Keratinocyte (primary cell): ENCODE measurements at regions not wholly inside any gene's neighbourhood (a gene's known extent, or its start where the extent isn't known, plus 50 kb on each side); places are given as distances from the start of the nearest gene placed in this dataset.

Experiments
- DNase-seq: peaks from one replicate; pipeline ENCODE4 v3.0.0-alpha.2; 2011; ENCODE audit warnings: low read depth, missing footprints, low spot score
- FAIRE-seq: peaks from 2 replicates; lab custom pipeline; 2011; peaks lifted over from hg19 to GRCh38; lab: Jason Lieb, UNC
- H2AFZ ChIP-seq: 2 replicates; pipeline ENCODE4 v1.6.0; 2012; ENCODE audit warnings: low read length, control low read depth, inconsistent platforms; ENCODE audit not compliant: control insufficient read depth
- H3K27ac ChIP-seq: 2 replicates; pipeline ENCODE4 v1.5.1; 2011; ENCODE audit warnings: low read length; ENCODE audit not compliant: control insufficient read depth, insufficient read depth
- H3K27me3 ChIP-seq: 3 replicates; pipeline ENCODE4 v1.6.0; 2011; ENCODE audit warnings: low read length; ENCODE audit not compliant: control insufficient read depth, insufficient read depth; ENCODE audit errors: extremely low read depth
- H3K36me3 ChIP-seq, 2 experiments: 2 replicates in 1 of 2; 3 replicates in 1 of 2; pipeline ENCODE4 v1.5.1; 2011; ENCODE audit warnings: low read length in 2 of 2, mild to moderate bottlenecking in 1 of 2; ENCODE audit not compliant: control insufficient read depth in 2 of 2, insufficient read depth in 2 of 2; ENCODE audit errors: extremely low read depth in 1 of 2
- H3K4me1 ChIP-seq: 3 replicates; pipeline ENCODE4 v1.5.1; 2011; ENCODE audit warnings: low read length; ENCODE audit not compliant: control insufficient read depth, insufficient read depth; ENCODE audit errors: extremely low read depth
- H3K4me2 ChIP-seq: 3 replicates; pipeline ENCODE4 v1.6.0; 2011; ENCODE audit warnings: low read depth, low read length; ENCODE audit not compliant: control insufficient read depth, insufficient read depth; ENCODE audit errors: extremely low read depth
- H3K4me3 ChIP-seq, 3 experiments: fragments of 200-600 bp in 1 of 3; sonication (generic) in 1 of 3; 2 replicates in 2 of 3; 3 replicates in 1 of 3; pipeline ENCODE4 v1.5.1; 2011 to 2016; ENCODE audit warnings: low read length in 3 of 3, mild to moderate bottlenecking in 3 of 3, control low read depth in 2 of 3, inconsistent platforms in 1 of 3, low read depth in 1 of 3, mixed read lengths in 1 of 3, mixed run types in 1 of 3, moderate library complexity in 1 of 3; ENCODE audit not compliant: control insufficient read depth in 2 of 3, insufficient read depth in 2 of 3; ENCODE audit errors: extremely low read depth in 1 of 3
- H3K79me2 ChIP-seq: 2 replicates; pipeline ENCODE4 v1.6.0; 2012; ENCODE audit warnings: low read length; ENCODE audit not compliant: control insufficient read depth, insufficient read depth
- H3K9ac ChIP-seq: 3 replicates; pipeline ENCODE4 v1.6.0; 2011; ENCODE audit warnings: low read length; ENCODE audit not compliant: control insufficient read depth, insufficient read depth; ENCODE audit errors: extremely low read depth
- H3K9me1 ChIP-seq: 3 replicates; pipeline ENCODE4 v1.6.0; 2011; ENCODE audit warnings: low read length; ENCODE audit not compliant: control insufficient read depth, insufficient read depth; ENCODE audit errors: extremely low read depth
- H3K9me3 ChIP-seq: 2 replicates; pipeline ENCODE4 v1.5.1; 2012; ENCODE audit warnings: low read depth, low read length; ENCODE audit not compliant: control insufficient read depth
- H4K20me1 ChIP-seq: 3 replicates; pipeline ENCODE4 v1.6.0; 2011; ENCODE audit warnings: low read length; ENCODE audit not compliant: control insufficient read depth, insufficient read depth; ENCODE audit errors: extremely low read depth
- CTCF ChIP-seq, 3 experiments: IDR thresholded peaks in 1 of 3; conservative IDR thresholded peaks in 1 of 3; optimal IDR thresholded peaks in 1 of 3; 2 replicates in 2 of 3; 3 replicates in 1 of 3; pipeline versions ENCODE3 to v1.5.1; 2011; ENCODE audit warnings: low read length in 3 of 3, mild to moderate bottlenecking in 3 of 3, moderate library complexity in 2 of 3, control low read depth in 1 of 3, inconsistent platforms in 1 of 3; ENCODE audit not compliant: insufficient read depth in 2 of 3; ENCODE audit errors: extremely low read depth in 1 of 3
- EZH2 ChIP-seq: IDR thresholded peaks from one replicate; pipeline ENCODE4 v1.6.1; 2012; ENCODE audit warnings: inconsistent platforms, mild to moderate bottlenecking, low read length, moderate library complexity
- dilution Hi-C: fragments of 300-500 bp; cut with MboI; formaldehyde crosslinking; loops from one replicate; pipeline ENCODE4 v1.7.0; 2020; ENCODE audit warnings: low sequenced_read_pairs; ENCODE audit not compliant: extremely low pct_ligation_motif_present

GRCh38 chrX:150258176-150258425 is 105.0 kb upstream of the MAMLD1 start:
- Histone ChIP-seq H4K20me1 (no peaks in the 10 kb centered on the region), H3K27ac (no peak overlapping the region), H3K4me1 (no peaks in the 10 kb centered on the region), H3K36me3 (no peaks in the 10 kb centered on the region), H3K4me3 (no peak overlapping the region), H3K79me2 (no peaks in the 10 kb centered on the region), H3K9me3 (no peaks in the 10 kb centered on the region), H3K27me3 (no peaks in the 10 kb centered on the region), H3K9me1 (no peaks in the 10 kb centered on the region), H3K9ac (no peak overlapping the region), H2AFZ (no peak overlapping the region), H3K4me2 (no peak overlapping the region)
- dilution Hi-C loops = no loop called here
- DNase-seq (no peak), FAIRE-seq (no peak)
- TF ChIP-seq EZH2 (no peak), CTCF (optimal IDR thresholded peaks at IDR 0.05 in 1 of 3, IDR thresholded peaks at IDR 0.05 in 1 of 3, conservative IDR thresholded peaks at IDR 0.05 in 1 of 3; ENCODE audit: extremely low read depth in 1 of 3, insufficient read depth in 2 of 3, low read length in 3 of 3) (no peak)

DNA sequence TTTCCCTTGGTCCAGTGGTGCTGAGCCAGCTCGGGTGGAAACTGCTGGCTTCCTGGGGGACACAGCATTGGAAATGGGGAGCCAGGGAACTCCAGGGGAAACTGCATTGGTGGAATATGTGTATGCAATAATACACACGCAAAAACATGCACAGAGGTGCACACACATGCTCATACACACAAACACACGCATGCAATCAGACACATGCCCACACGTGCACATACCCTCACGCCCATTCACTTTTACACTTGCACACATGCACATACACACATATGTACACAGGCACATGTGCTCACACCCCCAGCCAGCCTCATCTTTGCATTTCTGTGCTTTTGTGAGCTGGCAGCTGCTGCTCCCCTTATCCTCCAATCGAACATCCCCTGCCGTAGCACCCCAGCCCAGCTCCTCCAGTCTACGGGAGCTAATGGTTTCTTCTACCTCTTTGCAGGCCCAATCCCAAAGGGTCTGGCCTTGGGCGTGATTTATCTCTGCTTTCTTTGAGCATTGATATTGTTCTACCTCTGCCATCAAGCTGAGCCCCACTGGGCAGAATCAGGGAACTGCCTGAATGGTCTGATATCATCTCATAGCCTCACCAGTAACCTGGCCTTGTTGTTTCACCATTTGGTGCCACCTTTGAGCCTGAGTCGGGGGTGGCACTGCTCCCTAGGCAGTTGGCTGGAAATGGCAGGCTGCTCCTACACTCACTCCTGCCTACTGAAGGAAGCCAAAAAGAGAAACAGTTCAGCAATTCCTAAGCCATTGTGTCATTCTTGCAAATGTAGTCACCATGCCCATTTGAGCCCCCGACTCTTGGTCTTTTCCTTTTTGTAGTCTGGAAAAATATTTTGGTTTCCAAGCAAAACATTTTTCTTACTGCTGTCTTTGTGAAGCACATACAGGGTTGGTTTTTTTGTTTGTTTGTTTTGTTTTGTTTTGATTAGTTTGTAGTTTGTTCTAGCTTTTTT is 104.4 kb upstream of the MAMLD1 start:
- H3K9me3 ChIP-seq = no peaks in the 10 kb centered on the region
- DNase-seq (no peak), FAIRE-seq (no peak)
- H3K9ac ChIP-seq = no peak overlapping the region
- no peaks in the 10 kb centered on the region for H3K36me3 ChIP-seq
- H3K4me1 ChIP-seq = no peaks in the 10 kb centered on the region
- no peak overlapping the region for H3K4me2 ChIP-seq
- no peaks in the 10 kb centered on the region for H3K27me3 ChIP-seq
- H3K79me2 ChIP-seq = no peaks in the 10 kb centered on the region
- no peak overlapping the region for H2AFZ ChIP-seq
- H3K27ac ChIP-seq = no peak overlapping the region
- H4K20me1 ChIP-seq = no peaks in the 10 kb centered on the region
- H3K4me3 ChIP-seq = no peak overlapping the region
- dilution Hi-C loops = no loop called here
- H3K9me1 ChIP-seq = no peaks in the 10 kb centered on the region
- TF ChIP-seq CTCF (optimal IDR thresholded peaks at IDR 0.05 in 1 of 3, IDR thresholded peaks at IDR 0.05 in 1 of 3, conservative IDR thresholded peaks at IDR 0.05 in 1 of 3; ENCODE audit: extremely low read depth in 1 of 3, insufficient read depth in 2 of 3, low read length in 3 of 3) = no peak
- TF ChIP-seq EZH2 = no peak
